BLaER1 treated with 17β-estradiol and CSF1 and Interleukin-3, amounts not matched to agents 10 nM and 100 nM (cell line): ENCODE measurements at regions not wholly inside any gene's neighbourhood (a gene's known extent, or its start where the extent isn't known, plus 50 kb on each side); places are given as distances from the start of the nearest gene placed in this dataset.

Experiments
- H3K27ac ChIP-seq, 11 experiments: shearing (Covaris generic); formaldehyde crosslinking; 2 replicates each; pipeline ENCODE4 v1.8.1; 2022
- H3K27me3 ChIP-seq, 11 experiments: shearing (Covaris generic); formaldehyde crosslinking; 2 replicates each; pipeline ENCODE4 v1.8.1; 2022
- H3K36me3 ChIP-seq, 11 experiments: shearing (Covaris generic); formaldehyde crosslinking; 2 replicates each; pipeline ENCODE4 v1.8.1; 2022
- H3K4me1 ChIP-seq, 10 experiments: shearing (Covaris generic); formaldehyde crosslinking; 2 replicates each; pipeline ENCODE4 v1.8.1; 2022
- H3K4me2 ChIP-seq, 11 experiments: shearing (Covaris generic); formaldehyde crosslinking; 2 replicates each; pipeline ENCODE4 v1.8.1; 2022
- H3K4me3 ChIP-seq, 10 experiments: shearing (Covaris generic); formaldehyde crosslinking; 2 replicates each; pipeline ENCODE4 v1.8.1; 2022
- H3K9ac ChIP-seq, 11 experiments: shearing (Covaris generic); formaldehyde crosslinking; 2 replicates each; pipeline ENCODE4 v1.8.1; 2022
- H3K9me3 ChIP-seq, 11 experiments: shearing (Covaris generic); formaldehyde crosslinking; replicated peaks in 1 of 11; 2 replicates each; pipeline ENCODE4 v1.8.1; 2022
- H4K20me1 ChIP-seq, 11 experiments: shearing (Covaris generic); formaldehyde crosslinking; 2 replicates each; pipeline ENCODE4 v1.8.1; 2022
- Cebpa-rat ChIP-seq, 11 experiments: shearing (Covaris generic); IDR thresholded peaks; 2 replicates each; pipeline ENCODE4 v1.8.1; 2022

- Histone ChIP-seq H4K20me1 (no peaks in the 10 kb centered on the region), H3K4me3 (no peak overlapping the region), H3K27ac (no peak overlapping the region), H3K9me3 (no peaks in the 10 kb centered on the region), H3K9ac (no peak overlapping the region), H3K36me3 (no peaks in the 10 kb centered on the region), H3K27me3 (no peaks in the 10 kb centered on the region), H3K4me1 (peaks cover 0 to 5% (median 0%) of the 10 kb centered on the region in 10 experiments; a peak in 1 of 20 replicates), H3K4me2 (no peak overlapping the region)
- TF ChIP-seq Cebpa-rat (IDR thresholded peaks at IDR 0.05): no peak
These were observed 565.7 kb downstream of the METTL15 start for GRCh38 chr11:28673691-28674432.

DNA sequence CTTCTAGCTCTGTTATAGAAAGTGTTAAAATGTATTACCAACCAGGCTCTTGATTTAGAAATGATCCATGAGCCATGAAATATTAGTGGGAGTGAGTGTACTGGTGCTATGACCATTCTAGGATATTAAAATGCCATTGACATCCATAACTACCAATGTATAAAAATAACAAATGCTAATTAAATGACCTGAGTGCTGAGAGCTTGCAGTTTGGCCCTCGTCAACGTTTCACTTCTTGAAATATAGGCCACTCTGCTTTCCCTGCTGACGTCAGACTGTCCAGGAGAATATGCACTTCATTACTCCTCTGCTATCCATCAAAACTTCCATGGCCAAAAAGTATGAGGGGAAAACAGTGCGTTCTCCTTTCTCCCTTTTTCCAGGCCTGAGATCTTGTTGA is 563.1 kb downstream of the METTL15 start:
- no peaks in the 10 kb centered on the region for H3K27me3 ChIP-seq
- H4K20me1 ChIP-seq: no peaks in the 10 kb centered on the region
- H3K9ac ChIP-seq: no peak overlapping the region
- H3K27ac ChIP-seq: no peak overlapping the region
- no peaks in the 10 kb centered on the region for H3K9me3 ChIP-seq
- no peaks in the 10 kb centered on the region for H3K36me3 ChIP-seq
- peaks cover 0 to 5% (median 0%) of the 10 kb centered on the region in 10 experiments; a peak in 1 of 20 replicates for H3K4me1 ChIP-seq
- H3K4me2 ChIP-seq: no peak overlapping the region
- TF ChIP-seq Cebpa-rat (IDR thresholded peaks at IDR 0.05): no peak
- H3K4me3 ChIP-seq: no peak overlapping the region

DNA sequence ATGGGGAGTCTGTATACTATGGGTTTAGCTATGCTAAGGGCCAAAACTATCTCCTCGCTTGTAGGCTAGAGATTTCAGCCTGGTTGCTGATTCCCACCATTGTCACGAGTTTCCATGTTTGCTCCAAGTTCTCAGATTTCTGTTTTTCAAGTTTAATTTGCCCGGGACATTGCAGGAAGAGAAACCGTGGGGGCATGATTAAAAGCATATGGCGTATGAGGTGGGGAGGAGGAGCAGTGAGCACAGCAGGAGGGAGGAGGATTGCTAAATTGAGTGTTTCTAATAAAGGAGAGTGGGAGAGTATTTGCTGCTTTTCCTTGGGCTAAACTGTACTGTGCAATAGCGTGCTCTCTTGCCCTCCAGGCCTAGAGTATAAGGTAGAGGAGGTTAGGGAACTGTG is 558.4 kb downstream of the METTL15 start:
- Histone ChIP-seq H3K36me3 (no peaks in the 10 kb centered on the region), H3K9me3 (no peaks in the 10 kb centered on the region), H3K4me1 (no peaks in the 10 kb centered on the region), H3K4me2 (no peak overlapping the region), H3K4me3 (no peak overlapping the region), H4K20me1 (no peaks in the 10 kb centered on the region), H3K27me3 (no peaks in the 10 kb centered on the region), H3K27ac (no peak overlapping the region), H3K9ac (no peak overlapping the region)
- no peak for TF ChIP-seq Cebpa-rat (IDR thresholded peaks at IDR 0.05)

- Histone ChIP-seq H3K4me3 (no peak overlapping the region), H3K4me1 (no peaks in the 10 kb centered on the region), H3K4me2 (no peak overlapping the region), H3K9me3 (no peaks in the 10 kb centered on the region), H3K9ac (no peak overlapping the region), H3K36me3 (no peaks in the 10 kb centered on the region), H3K27ac (no peak overlapping the region), H4K20me1 (no peaks in the 10 kb centered on the region), H3K27me3 (no peaks in the 10 kb centered on the region)
- TF ChIP-seq Cebpa-rat (IDR thresholded peaks at IDR 0.05): no peak
These were observed 551.6 kb downstream of the METTL15 start for GRCh38 chr11:28659716-28660348.

GRCh38 chr11:28657378-28658030 is 549.3 kb downstream of the METTL15 start:
- Histone ChIP-seq H3K36me3 (no peaks in the 10 kb centered on the region), H3K9ac (no peak overlapping the region), H3K9me3 (no peaks in the 10 kb centered on the region), H3K4me3 (no peak overlapping the region), H3K4me2 (no peak overlapping the region), H3K27ac (no peak overlapping the region), H3K4me1 (no peaks in the 10 kb centered on the region), H3K27me3 (no peaks in the 10 kb centered on the region), H4K20me1 (no peaks in the 10 kb centered on the region)
- TF ChIP-seq Cebpa-rat (IDR thresholded peaks at IDR 0.05): no peak

- no peak overlapping the region for H3K27ac ChIP-seq
- H3K9me3 ChIP-seq: no peaks in the 10 kb centered on the region
- no peak overlapping the region for H3K9ac ChIP-seq
- no peaks in the 10 kb centered on the region for H3K36me3 ChIP-seq
- no peaks in the 10 kb centered on the region for H3K27me3 ChIP-seq
- no peaks in the 10 kb centered on the region for H4K20me1 ChIP-seq
- no peak overlapping the region for H3K4me3 ChIP-seq
- H3K4me2 ChIP-seq: no peak overlapping the region
- H3K4me1 ChIP-seq: no peaks in the 10 kb centered on the region
- TF ChIP-seq Cebpa-rat (IDR thresholded peaks at IDR 0.05): no peak
These were observed 546.0 kb downstream of the METTL15 start for GRCh38 chr11:28654191-28654590.

- Histone ChIP-seq H4K20me1 (no peaks in the 10 kb centered on the region), H3K9me3 (peaks cover 0 to 5% (median 0%) of the 10 kb centered on the region in 11 experiments; a peak in 1 of 22 replicates), H3K27me3 (no peaks in the 10 kb centered on the region), H3K4me2 (no peak overlapping the region), H3K4me3 (no peak overlapping the region), H3K4me1 (no peaks in the 10 kb centered on the region), H3K36me3 (no peaks in the 10 kb centered on the region), H3K27ac (no peak overlapping the region), H3K9ac (no peak overlapping the region)
- no peak for TF ChIP-seq Cebpa-rat (IDR thresholded peaks at IDR 0.05)
These were observed 541.7 kb downstream of the METTL15 start for GRCh38 chr11:28649922-28650321.

DNA sequence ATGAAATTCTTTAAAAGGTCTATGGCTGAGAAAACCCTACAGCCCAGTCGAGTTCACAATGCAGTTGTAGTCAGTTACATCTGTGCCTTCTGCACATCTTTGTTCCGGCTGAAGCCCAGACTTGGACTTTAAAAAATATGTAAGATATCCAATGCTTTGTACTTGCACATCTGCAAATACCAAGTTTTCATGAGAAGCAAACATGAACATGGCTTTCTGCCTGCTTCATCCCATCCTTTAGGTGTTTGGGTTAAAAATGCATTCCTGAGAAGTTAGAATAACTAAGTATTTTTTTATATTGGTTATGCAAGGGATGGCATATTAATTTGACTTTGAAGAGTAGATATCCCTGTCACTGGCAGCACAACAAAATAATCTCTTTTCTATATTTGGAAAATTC is 528.4 kb downstream of the METTL15 start:
- H3K27ac ChIP-seq: no peak overlapping the region
- no peaks in the 10 kb centered on the region for H3K36me3 ChIP-seq
- no peaks in the 10 kb centered on the region for H3K4me1 ChIP-seq
- H3K27me3 ChIP-seq: no peaks in the 10 kb centered on the region
- H3K4me3 ChIP-seq: no peak overlapping the region
- no peak for TF ChIP-seq Cebpa-rat (IDR thresholded peaks at IDR 0.05)
- no peak overlapping the region for H3K9ac ChIP-seq
- no peaks in the 10 kb centered on the region for H3K9me3 ChIP-seq
- H3K4me2 ChIP-seq: no peak overlapping the region
- no peaks in the 10 kb centered on the region for H4K20me1 ChIP-seq

DNA sequence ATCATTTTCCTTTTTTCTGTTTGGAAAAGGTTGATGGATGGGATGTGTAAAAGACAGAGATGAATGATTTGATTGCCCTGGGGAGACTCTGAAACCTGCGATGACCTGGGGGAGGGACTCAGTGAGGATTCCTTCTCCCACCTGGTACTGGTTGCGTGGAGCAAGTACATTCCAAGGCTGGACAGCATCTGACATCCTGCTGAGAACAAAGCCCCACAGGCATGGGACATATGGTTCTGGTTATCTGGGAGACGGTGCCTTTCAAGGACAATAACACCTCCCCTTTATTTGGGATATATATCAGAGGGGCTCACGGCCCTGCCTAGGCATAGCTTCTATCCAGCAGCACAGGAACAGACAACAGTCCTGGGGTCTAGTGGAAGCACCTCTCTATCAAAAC is 527.8 kb downstream of the METTL15 start:
- Histone ChIP-seq H3K4me3 (no peak overlapping the region), H3K9ac (no peak overlapping the region), H3K4me1 (no peaks in the 10 kb centered on the region), H3K9me3 (no peaks in the 10 kb centered on the region), H3K27ac (no peak overlapping the region), H3K36me3 (no peaks in the 10 kb centered on the region), H3K4me2 (no peak overlapping the region), H3K27me3 (no peaks in the 10 kb centered on the region), H4K20me1 (no peaks in the 10 kb centered on the region)
- no peak for TF ChIP-seq Cebpa-rat (IDR thresholded peaks at IDR 0.05)

DNA sequence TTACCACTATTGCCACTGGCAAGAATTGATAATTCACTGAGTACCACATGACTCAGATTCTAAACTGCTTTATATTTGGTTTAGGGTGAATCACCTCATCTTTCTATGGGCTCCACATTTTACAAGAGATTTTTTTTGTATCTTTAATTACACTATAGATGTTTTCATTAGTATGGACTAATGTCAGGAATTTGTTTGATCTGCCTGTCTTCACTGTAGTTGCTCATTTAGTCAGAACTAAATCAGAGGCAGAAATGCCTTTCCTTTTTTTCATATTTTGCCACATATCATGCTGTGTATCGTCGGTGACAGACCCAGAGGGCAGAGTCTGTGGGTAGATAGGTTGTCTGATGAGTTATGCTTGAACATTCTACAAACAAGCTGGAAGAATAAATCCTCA is 524.1 kb downstream of the METTL15 start:
- no peaks in the 10 kb centered on the region for H3K9me3 ChIP-seq
- no peaks in the 10 kb centered on the region for H4K20me1 ChIP-seq
- TF ChIP-seq Cebpa-rat (IDR thresholded peaks at IDR 0.05): no peak
- H3K4me1 ChIP-seq: no peaks in the 10 kb centered on the region
- H3K9ac ChIP-seq: no peak overlapping the region
- no peaks in the 10 kb centered on the region for H3K36me3 ChIP-seq
- H3K4me3 ChIP-seq: no peak overlapping the region
- H3K4me2 ChIP-seq: no peak overlapping the region
- no peak overlapping the region for H3K27ac ChIP-seq
- no peaks in the 10 kb centered on the region for H3K27me3 ChIP-seq
